Fibroblast of the aortic adventitia (primary cell): ENCODE measurements at regions not wholly inside any gene's neighbourhood (a gene's known extent, or its start where the extent isn't known, plus 50 kb on each side); places are given as distances from the start of the nearest gene placed in this dataset.

Source experiments
- DNase-seq: peaks from one replicate; pipeline ENCODE4 v3.0.0-alpha.2; 2010; ENCODE audit warnings: low read depth
- H3K4me3 ChIP-seq: 2 replicates; pipeline ENCODE4 v1.5.1; 2011; ENCODE audit warnings: low read depth, mild to moderate bottlenecking, control low read depth, low read length, moderate library complexity
- TF ChIP-seq, protein P1 (sequence below): IDR thresholded peaks from 2 replicates; pipeline ENCODE4 v1.5.1; 2011; ENCODE audit warnings: mild to moderate bottlenecking, low read length, control low read depth, inconsistent platforms; ENCODE audit not compliant: insufficient read depth

DNA sequence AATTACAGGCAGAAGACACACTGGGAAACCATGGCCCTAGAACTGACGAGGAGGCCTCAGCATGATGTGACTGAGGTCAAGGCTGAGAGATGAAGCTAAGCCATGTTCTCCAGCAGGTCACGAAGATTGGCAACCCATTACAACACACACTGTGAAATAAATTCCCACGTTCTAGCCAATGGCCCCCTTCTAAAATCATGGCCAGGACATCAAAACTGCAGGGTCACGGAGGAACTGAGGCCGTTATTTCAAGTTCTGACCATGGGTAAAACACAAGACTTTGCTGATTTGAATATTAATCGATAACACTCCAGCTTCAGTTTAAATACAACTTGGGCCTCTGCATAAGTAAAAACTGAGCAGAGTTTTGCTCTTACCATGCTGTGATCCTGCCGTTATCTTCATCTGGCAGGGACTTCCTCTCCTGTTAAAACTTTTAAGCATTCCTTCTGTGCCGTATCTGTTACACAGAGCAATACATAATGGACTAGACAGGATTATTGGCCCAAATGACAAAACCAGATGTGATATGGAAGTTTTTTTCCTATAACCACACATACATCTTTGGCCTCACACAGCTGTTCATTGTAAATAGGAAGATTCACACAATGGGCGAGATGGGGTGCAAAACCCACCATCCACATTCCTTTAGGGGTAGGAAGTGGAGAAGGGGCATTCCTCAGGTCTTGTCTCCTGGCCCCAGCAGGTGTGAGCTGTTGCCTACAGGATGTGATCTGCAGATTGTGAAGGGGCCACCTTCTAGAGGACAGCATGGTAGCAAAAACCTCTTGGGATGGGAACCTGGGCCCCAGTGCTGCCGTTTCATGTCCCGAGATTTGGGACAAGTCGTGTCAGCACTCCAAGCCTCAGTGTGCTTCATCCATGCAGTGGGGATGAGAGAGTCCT is 207.4 kb downstream of the OPA1 start:
- H3K4me3 ChIP-seq = no peak overlapping the region
- no peak for DNase-seq
- TF ChIP-seq, protein P1, sequence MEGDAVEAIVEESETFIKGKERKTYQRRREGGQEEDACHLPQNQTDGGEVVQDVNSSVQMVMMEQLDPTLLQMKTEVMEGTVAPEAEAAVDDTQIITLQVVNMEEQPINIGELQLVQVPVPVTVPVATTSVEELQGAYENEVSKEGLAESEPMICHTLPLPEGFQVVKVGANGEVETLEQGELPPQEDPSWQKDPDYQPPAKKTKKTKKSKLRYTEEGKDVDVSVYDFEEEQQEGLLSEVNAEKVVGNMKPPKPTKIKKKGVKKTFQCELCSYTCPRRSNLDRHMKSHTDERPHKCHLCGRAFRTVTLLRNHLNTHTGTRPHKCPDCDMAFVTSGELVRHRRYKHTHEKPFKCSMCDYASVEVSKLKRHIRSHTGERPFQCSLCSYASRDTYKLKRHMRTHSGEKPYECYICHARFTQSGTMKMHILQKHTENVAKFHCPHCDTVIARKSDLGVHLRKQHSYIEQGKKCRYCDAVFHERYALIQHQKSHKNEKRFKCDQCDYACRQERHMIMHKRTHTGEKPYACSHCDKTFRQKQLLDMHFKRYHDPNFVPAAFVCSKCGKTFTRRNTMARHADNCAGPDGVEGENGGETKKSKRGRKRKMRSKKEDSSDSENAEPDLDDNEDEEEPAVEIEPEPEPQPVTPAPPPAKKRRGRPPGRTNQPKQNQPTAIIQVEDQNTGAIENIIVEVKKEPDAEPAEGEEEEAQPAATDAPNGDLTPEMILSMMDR = no peak

DNA sequence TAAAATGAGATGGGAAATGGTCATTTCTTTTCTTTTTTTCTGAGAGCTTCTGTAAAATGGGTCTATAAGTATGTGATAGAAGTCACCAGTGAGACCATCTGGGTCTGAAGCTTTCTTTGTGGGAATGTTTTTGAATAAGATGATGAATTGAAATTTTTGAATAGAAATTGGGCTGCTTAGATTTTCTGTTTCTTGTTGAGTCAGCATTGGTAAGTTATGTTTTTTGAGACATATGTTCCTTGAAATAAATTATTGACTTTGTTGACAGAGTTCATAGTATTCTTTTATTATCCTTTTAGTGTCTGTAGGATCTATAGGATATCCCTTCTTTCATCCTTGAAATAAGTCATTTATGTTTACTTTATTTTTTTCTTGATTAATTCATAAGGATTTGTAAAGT is 208.1 kb downstream of the OPA1 start:
- no peak for DNase-seq
- TF ChIP-seq, protein P1 = no peak

DNA sequence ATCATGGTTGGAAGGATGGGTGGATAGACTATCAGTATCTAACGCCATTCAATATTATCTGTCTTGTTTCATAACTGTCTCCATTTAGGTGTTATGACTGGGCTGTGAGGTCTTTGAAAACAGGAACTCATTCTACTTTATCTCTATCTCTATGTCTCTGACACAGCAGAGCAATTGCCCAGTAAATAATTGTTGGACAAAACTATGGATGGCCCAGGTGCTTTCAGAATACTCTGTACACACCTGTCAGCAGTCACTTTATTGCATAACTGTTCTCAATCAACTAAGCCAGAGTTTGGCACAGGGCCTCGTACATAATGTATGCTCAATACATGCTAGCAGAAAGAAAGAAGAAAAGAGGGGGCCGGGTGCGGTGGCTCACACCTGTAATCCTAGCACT is 210.3 kb downstream of the OPA1 start:
- H3K4me3 ChIP-seq = no peak overlapping the region
- DNase-seq = no peak
- TF ChIP-seq, protein P1 = no peak

More for the DNA sequence above, 208.1 kb downstream of the OPA1 start:
- H3K4me3 ChIP-seq = no peak overlapping the region

DNA sequence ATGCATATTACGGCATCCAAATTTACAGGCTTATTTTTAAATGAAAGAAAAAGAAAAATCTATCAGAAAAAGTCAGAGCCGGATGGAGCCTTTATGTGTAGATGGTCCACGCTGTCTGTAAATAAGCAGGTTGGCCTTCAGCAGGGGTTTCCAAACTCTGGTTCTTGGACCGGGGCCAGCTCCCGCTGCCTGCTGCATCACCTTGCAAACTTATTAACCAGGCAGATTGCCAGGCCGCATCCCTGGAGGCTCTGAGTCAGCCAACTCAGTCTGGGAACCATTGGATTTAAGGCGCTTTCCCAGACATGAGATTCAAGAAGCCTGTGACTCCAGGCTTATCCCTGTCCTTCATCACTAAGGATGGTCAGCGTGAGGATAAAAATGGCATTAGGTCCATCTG is 212.4 kb downstream of the OPA1 start:
- TF ChIP-seq, protein P1 = no peak

DNA sequence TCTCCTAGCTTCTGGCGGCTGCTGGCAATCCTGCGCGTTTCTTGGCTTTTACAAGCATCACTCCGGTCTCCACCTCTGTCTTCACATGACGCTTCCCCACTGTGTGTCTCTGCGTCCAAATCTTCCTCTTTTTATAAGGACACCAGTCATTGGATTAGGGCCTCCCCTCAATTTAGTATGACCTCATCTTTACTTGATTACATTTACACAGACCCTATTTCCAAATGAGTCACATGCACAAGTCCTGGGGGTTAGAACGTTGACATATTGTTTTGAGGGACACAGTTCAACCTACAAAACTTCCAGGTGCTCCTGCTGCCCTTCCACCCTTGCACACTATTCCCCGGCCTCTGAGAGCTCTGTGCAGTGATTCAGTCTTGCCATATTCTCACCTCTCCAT is 215.3 kb downstream of the OPA1 start:
- TF ChIP-seq, protein P1 = no peak
- no peak overlapping the region for H3K4me3 ChIP-seq
- DNase-seq = no peak

More for the DNA sequence above, 212.4 kb downstream of the OPA1 start:
- no peak overlapping the region for H3K4me3 ChIP-seq
- DNase-seq = peak; percentile 72

DNA sequence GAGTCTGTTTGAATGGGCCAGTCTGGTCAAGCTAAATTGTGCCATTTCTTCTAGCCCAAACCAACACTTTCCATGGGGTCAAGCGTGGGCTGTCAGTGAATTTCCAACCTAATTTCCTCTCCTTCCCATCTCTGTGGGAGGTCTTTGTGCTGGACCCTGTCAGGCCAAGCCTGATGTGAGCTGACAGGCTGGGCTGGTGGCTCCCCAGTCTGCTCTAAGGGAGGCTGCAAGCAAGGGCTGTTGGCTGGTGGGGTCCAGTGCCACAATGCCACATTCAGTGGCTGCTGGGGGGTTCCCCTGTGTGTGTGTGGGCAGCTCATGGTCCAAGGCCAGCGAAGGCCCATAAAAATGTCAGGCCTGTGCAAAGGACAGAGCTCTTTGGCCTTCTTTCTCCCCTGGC is 216.1 kb downstream of the OPA1 start:
- TF ChIP-seq, protein P1 = no peak
- H3K4me3 ChIP-seq = no peak overlapping the region
- DNase-seq = no peak
